ENCODE measurements at regions not wholly inside any gene's neighbourhood (a gene's known extent, or its start where the extent isn't known, plus 50 kb on each side); places are given as distances from the start of the nearest gene placed in this dataset.

DNA sequence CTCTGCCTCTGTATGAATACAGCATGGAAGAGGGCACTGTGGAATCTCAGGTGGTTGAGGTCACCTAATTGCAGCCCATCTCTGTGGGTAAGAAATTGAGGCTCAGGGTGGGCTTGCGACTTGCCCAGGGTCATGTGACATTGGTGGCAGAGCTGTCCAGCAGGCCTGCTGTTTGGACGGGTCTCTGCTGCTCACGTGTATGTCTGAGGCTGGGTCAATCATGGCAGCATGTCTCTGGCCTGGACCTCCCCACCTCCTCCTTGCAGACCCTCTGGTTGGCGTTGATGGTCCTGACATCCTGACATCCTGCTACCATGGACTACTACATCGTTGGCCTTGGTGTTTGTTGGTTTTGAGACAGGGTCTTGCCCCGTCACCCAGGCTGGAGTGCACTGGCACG is 64.3 kb upstream of the HPCAL1 start:
- Histone ChIP-seq H3K23ac (ENCODE audit: insufficient read length, low read depth, low read length) (no peak overlapping the region), H3K18ac (ENCODE audit: insufficient read length, low read depth, low read length) (no peak overlapping the region), H3K9me3 (ENCODE audit: control insufficient read depth, low read depth, low read length) (no peaks in the 10 kb centered on the region), H4K8ac (replicated peaks; ENCODE audit: insufficient read length, low read depth, low read length) (no peak overlapping the region), H3K23me2 (ENCODE audit: insufficient read length, low read depth, low read length, poor library complexity, severe bottlenecking) (no peaks in the 10 kb centered on the region), H3K4me2 (ENCODE audit: insufficient read depth, insufficient read length, low read length) (no peak overlapping the region), H3K4ac (ENCODE audit: low read depth, low read length) (no peak overlapping the region), H2BK12ac (ENCODE audit: insufficient read length, low read depth, low read length) (no peak overlapping the region), H3K14ac (ENCODE audit: insufficient read depth, low read length) (peak overlapping the region; percentile 2; the same call in 1 of the 2 replicates), H2BK20ac (ENCODE audit: low read depth, low read length, poor library complexity, severe bottlenecking) (no peak overlapping the region), H4K5ac (ENCODE audit: insufficient read length, low read depth, low read length) (no peak overlapping the region), H3K56ac (ENCODE audit: insufficient read length, low read depth, low read length) (no peak overlapping the region), H3K27me3 (ENCODE audit: insufficient read depth, low read length) (no peaks in the 10 kb centered on the region), H2AFZ (ENCODE audit: low read length) (no peak overlapping the region), H2AK5ac (ENCODE audit: insufficient read length, low read length) (no peak overlapping the region), H3K27ac (ENCODE audit: insufficient read length, low read depth, low read length) (no peak overlapping the region), H4K20me1 (ENCODE audit: control insufficient read depth, insufficient read depth, insufficient read length) (no peaks in the 10 kb centered on the region), H4K91ac (ENCODE audit: insufficient read length, low read depth, low read length) (no peak overlapping the region), H3K9ac (ENCODE audit: extremely low read depth, insufficient read length, low read length) (no peak overlapping the region), H3K4me1 (ENCODE audit: insufficient read depth, low read length) (no peaks in the 10 kb centered on the region), H2BK120ac (ENCODE audit: low read depth, low read length, poor library complexity, severe bottlenecking) (no peak overlapping the region), H2BK15ac (ENCODE audit: low read depth, low read length) (no peak overlapping the region), H2BK5ac (ENCODE audit: insufficient read length, low read length) (no peak overlapping the region), H3K79me2 (ENCODE audit: insufficient read depth, low read length) (no peaks in the 10 kb centered on the region), H3T11ph (ENCODE audit: low read length) (no peak overlapping the region), H3K79me1 (ENCODE audit: insufficient read depth, low read depth, low read length, poor library complexity, severe bottlenecking) (no peaks in the 10 kb centered on the region)
- H3K27me3 Mint-ChIP-seq (ENCODE audit: low read depth): no peaks in the 10 kb centered on the region; the same call in 1 of the 2 replicates
- no peak overlapping the region for H3K27ac Mint-ChIP-seq
- WGBS (ENCODE audit: extremely low coverage, insufficient read length, low lambda C conversion rate): no CpG with 5 or more reads among the region's 7 CpGs
- H3K4me3 Mint-ChIP-seq: no peak overlapping the region
- no peak for DNase-seq
- H3K4me1 Mint-ChIP-seq: peaks cover 2 to 4% of the 10 kb centered on the region in 2 experiments; a peak in 2 of 4 replicates
- no peaks in the 10 kb centered on the region for H3K36me3 Mint-ChIP-seq (ENCODE audit: insufficient read depth in 1 of 3, low read depth in 3 of 3)
- TF ChIP-seq, protein P1, sequence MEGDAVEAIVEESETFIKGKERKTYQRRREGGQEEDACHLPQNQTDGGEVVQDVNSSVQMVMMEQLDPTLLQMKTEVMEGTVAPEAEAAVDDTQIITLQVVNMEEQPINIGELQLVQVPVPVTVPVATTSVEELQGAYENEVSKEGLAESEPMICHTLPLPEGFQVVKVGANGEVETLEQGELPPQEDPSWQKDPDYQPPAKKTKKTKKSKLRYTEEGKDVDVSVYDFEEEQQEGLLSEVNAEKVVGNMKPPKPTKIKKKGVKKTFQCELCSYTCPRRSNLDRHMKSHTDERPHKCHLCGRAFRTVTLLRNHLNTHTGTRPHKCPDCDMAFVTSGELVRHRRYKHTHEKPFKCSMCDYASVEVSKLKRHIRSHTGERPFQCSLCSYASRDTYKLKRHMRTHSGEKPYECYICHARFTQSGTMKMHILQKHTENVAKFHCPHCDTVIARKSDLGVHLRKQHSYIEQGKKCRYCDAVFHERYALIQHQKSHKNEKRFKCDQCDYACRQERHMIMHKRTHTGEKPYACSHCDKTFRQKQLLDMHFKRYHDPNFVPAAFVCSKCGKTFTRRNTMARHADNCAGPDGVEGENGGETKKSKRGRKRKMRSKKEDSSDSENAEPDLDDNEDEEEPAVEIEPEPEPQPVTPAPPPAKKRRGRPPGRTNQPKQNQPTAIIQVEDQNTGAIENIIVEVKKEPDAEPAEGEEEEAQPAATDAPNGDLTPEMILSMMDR (conservative IDR thresholded peaks at IDR 0.05): no peak
- peaks cover 0 to 1% of the 10 kb centered on the region in 2 experiments; a peak in 2 of 5 replicates for H3K9me3 Mint-ChIP-seq
